Type B pancreatic cell (in vitro differentiated cells): ENCODE measurements at regions not wholly inside any gene's neighbourhood (a gene's known extent, or its start where the extent isn't known, plus 50 kb on each side); places are given as distances from the start of the nearest gene placed in this dataset.

Experiments
- DNase-seq: peaks from one replicate; pipeline ENCODE4 v3.0.0; 2021; ENCODE audit warnings: mixed read lengths; ENCODE audit not compliant: unreplicated experiment; ENCODE audit errors: extremely low spot score
- H3K27ac Mint-ChIP-seq: 2 replicates; pipeline ENCODE4 v1.8.0; 2021; ENCODE audit warnings: mild to moderate bottlenecking, mixed read lengths
- H3K27me3 Mint-ChIP-seq: 2 replicates; pipeline ENCODE4 v1.8.0; 2021; ENCODE audit warnings: mixed read lengths
- H3K36me3 Mint-ChIP-seq: 2 replicates; pipeline ENCODE4 v1.8.0; 2021; ENCODE audit warnings: mixed read lengths
- H3K4me1 Mint-ChIP-seq: one replicate; pipeline ENCODE4 v1.8.0; 2021; ENCODE audit warnings: mixed read lengths; ENCODE audit not compliant: unreplicated experiment
- H3K4me3 Mint-ChIP-seq: 2 replicates; pipeline ENCODE4 v1.8.0; 2021; ENCODE audit warnings: mild to moderate bottlenecking, mixed read lengths
- H3K9me3 Mint-ChIP-seq: 2 replicates; pipeline ENCODE4 v1.8.0; 2021; ENCODE audit warnings: mixed read lengths
- TF ChIP-seq, protein P1 (sequence below): fragments of 200-600 bp; sonication (generic); conservative IDR thresholded peaks from 2 replicates; pipeline ENCODE4 v1.5.0; 2021; ENCODE audit warnings: antibody characterized with exemption, mild to moderate bottlenecking

DNA sequence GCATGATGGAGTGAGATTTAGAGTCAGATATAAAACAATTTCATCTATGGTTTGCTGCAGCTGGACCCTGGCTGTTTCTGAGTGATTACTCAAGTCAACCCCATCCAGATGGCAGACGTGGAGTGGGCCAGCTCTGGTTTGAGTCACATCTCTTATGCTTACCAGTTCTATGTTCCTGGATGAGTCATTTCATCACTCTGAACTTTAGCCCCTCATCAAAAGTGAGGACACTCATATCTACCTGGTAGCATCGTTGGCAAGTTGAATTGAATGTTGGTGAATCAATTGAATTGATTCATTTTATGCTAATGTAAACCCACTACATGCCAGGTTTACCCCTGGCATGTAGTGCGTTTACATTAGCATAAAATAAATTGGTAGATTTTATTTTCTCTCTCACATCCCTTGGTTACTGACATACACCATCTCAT is 176.4 kb downstream of the FGF18 start:
- Mint-ChIP-seq H3K4me3 (no peak overlapping the region), H3K9me3 (no peaks in the 10 kb centered on the region), H3K27me3 (peaks cover 5% of the 10 kb centered on the region), H3K36me3 (no peaks in the 10 kb centered on the region), H3K4me1 (peaks cover 2% of the 10 kb centered on the region), H3K27ac (no peak overlapping the region)
- DNase-seq = no peak
- TF ChIP-seq, protein P1, sequence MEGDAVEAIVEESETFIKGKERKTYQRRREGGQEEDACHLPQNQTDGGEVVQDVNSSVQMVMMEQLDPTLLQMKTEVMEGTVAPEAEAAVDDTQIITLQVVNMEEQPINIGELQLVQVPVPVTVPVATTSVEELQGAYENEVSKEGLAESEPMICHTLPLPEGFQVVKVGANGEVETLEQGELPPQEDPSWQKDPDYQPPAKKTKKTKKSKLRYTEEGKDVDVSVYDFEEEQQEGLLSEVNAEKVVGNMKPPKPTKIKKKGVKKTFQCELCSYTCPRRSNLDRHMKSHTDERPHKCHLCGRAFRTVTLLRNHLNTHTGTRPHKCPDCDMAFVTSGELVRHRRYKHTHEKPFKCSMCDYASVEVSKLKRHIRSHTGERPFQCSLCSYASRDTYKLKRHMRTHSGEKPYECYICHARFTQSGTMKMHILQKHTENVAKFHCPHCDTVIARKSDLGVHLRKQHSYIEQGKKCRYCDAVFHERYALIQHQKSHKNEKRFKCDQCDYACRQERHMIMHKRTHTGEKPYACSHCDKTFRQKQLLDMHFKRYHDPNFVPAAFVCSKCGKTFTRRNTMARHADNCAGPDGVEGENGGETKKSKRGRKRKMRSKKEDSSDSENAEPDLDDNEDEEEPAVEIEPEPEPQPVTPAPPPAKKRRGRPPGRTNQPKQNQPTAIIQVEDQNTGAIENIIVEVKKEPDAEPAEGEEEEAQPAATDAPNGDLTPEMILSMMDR = no peak

DNA sequence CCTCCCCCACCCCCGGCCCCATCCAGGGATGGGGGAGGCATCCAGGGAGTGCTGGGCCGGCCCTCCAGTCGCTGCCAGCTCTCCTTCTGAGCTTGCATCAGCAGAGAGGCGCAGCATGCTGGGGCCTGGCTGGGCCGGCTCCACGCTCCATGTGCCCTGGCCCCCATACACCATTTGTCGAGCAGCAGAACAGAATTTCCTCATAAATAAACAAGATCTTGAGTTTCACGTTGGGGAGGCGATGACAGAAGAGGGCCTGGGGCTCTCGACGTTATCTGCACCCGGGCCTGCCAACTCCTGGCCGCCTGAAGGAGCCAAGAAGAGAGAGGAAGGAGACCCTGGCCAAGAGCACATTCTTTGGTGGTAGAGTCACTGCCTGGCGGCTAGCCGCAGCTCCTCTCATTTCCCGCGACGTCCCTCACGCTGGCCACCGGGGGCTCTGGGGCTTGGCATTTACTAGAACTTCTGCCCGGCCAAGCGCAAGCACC is 177.0 kb downstream of the FGF18 start:
- no peak for DNase-seq
- Mint-ChIP-seq H3K36me3 (no peaks in the 10 kb centered on the region), H3K27ac (no peak overlapping the region), H3K4me1 (peaks cover 5% of the 10 kb centered on the region), H3K4me3 (no peak overlapping the region), H3K9me3 (no peaks in the 10 kb centered on the region), H3K27me3 (peaks cover 7% of the 10 kb centered on the region)
- TF ChIP-seq, protein P1 = no peak

DNA sequence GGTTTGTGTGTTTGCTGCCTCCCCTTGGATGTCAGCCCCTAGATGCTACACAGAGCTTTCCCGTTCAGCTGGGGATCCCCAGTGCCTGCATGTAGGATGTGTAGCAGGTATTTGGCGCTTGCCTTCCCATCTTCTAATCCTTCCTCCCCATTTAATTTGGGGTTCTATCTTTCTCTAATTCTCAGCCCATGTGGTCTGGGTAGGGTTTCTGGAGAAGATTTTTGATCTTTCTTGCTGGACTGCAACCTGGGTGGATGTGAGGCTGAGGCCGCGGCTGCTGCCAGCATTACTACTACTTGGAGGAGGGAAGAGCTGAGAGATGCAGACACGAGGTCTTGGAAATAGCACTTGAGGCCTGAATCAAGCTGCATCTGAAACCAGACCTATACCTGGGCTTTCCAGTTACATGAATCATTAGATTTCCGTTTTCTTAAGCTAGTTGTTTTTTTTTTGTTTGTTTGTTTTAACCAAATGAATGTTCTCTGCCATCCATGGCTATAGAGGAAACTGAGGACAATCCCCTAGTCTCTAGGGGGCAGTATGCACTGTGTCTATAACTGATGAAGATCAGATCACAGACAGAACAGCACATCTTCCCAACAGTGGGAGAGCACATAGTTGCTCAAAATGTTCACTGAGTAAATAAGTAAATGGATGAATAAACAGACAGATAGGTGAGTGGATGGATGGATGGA is 178.6 kb downstream of the FGF18 start:
- H3K4me1 Mint-ChIP-seq = peaks cover 5% of the 10 kb centered on the region
- TF ChIP-seq, protein P1 = no peak
- DNase-seq = no peak
- no peaks in the 10 kb centered on the region for H3K9me3 Mint-ChIP-seq
- peaks cover 11% of the 10 kb centered on the region for H3K27me3 Mint-ChIP-seq
- H3K4me3 Mint-ChIP-seq = no peak overlapping the region
- H3K27ac Mint-ChIP-seq = no peak overlapping the region
- no peaks in the 10 kb centered on the region for H3K36me3 Mint-ChIP-seq

DNA sequence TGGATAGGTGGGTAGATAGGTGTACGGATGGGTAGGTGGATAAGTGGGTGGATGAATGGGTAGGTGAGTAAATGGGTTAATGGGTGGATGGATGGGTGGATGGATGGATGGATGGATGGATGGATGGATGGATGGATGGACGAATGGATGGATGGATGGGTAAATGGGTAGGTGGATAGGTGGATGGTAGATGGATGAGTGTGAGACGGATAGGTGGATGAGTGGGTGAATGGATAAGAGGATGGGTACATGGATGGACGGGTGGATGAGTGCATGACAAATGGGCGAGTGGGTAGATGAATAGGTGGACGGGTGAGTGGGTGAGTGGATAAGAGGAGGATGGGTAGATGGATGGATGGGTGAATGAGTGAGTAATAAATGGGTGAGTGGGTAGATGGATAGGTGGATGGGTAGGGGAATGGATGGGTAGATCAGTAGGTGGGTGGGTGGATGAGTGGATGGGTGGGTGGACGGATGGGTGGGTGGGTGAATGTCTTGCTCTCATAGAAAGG is 179.2 kb downstream of the FGF18 start:
- no peak for DNase-seq
- H3K27ac Mint-ChIP-seq = no peak overlapping the region
- H3K36me3 Mint-ChIP-seq = no peaks in the 10 kb centered on the region
- no peaks in the 10 kb centered on the region for H3K9me3 Mint-ChIP-seq
- no peak overlapping the region for H3K4me3 Mint-ChIP-seq
- TF ChIP-seq, protein P1 = no peak
- H3K4me1 Mint-ChIP-seq = peaks cover 5% of the 10 kb centered on the region
- H3K27me3 Mint-ChIP-seq = peaks cover 13% of the 10 kb centered on the region

DNA sequence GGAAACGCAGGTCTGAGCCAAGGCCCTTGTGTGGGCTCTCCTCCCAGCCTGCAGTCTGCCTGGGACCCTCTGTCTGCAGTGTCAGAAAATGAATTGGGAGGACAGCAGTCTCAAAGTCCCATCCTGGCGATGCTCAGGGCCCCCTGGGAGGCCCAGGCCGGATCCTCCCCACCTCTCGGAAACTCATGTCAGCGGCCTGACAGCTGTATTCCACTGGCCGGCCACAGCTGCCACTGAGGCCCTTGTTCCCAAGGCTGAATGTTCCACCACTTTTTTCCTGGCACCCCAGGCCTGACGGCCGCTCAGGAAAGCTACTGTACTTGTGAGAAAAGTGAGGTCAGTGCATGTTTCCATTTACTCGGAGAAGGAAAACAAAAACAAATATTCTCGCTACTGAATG is 180.0 kb downstream of the FGF18 start:
- no peaks in the 10 kb centered on the region for H3K9me3 Mint-ChIP-seq
- peaks cover 16% of the 10 kb centered on the region for H3K27me3 Mint-ChIP-seq
- TF ChIP-seq, protein P1 = no peak
- no peaks in the 10 kb centered on the region for H3K36me3 Mint-ChIP-seq
- no peak for DNase-seq
- H3K4me3 Mint-ChIP-seq = no peak overlapping the region
- H3K4me1 Mint-ChIP-seq = peaks cover 5% of the 10 kb centered on the region
- no peak overlapping the region for H3K27ac Mint-ChIP-seq
